ENCODE measurements at regions not wholly inside any gene's neighbourhood (a gene's known extent, or its start where the extent isn't known, plus 50 kb on each side); places are given as distances from the start of the nearest gene placed in this dataset.
A peak's percentile ranks its signal among the peaks of the same experiment; 100 is the strongest.

DNA sequence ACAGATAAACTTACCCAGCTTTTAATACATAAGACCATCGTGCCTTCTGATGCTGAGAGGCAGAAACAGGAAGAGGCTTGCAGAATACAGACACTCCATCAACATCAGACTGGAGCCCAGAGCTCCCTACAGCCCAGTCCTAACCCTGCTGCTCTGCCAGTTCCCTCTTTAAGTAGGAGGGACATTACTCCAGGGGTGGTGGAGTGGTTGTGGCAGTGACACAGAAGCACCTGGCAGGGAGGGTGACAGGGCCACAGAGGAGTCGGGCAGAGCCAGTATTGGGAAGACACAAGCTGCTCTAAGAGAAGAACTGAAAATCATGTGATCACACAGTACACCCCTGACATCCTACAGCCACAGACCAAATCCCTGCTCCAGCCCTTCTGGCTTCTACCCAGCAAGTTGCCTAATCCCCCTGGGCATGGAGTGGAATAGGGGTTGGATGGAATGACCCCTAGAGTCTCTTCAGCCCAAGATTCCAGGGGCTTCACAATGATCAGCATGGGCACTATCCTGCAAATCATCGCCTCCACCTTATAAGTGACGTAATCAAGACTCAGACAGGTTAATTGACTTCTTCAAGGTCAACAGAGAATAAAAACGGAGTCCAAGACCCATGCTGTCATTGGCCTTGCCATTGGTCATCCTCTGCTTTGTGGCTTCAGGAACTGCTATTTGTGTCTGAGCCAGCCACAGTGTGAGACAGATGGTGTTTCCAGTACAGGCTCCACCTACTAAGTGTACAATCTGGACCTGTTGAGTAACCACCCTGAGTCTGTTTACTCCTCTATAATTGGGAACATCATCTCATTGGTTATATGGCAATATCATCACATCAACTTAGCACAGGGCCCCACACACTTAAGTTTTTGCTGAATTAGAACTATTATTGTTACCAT is 61.1 kb upstream of the ZMIZ1 start:
- intact Hi-C loops (cut with DNase I): loop anchor here in 1 of 2 donors (10.0 kb wide), 1 partner anchor 57 kb away; the partner anchor contains the start of gene ZMIZ1
- Histone ChIP-seq H3K4me1 (replicated peaks in 1 of 2) (peaks cover 0 to 24% of the 10 kb centered on the region in 2 donors), H3K27me3 (no peaks in the 10 kb centered on the region), H3K4me3 (no peak overlapping the region), H3K9me3 (replicated peaks in 1 of 3) (no peaks in the 10 kb centered on the region), H3K27ac (peak overlapping the region in 1 of 5 donors; percentile 45), H3K36me3 (replicated peaks in 1 of 2) (no peaks in the 10 kb centered on the region)
- no peak for TF ChIP-seq POLR2A (IDR thresholded peaks at IDR 0.05)
- peak in 4 of 7 donors; percentile 33 to 65 (median 50) for DNase-seq
- 59 to 73% (median 64%) methylated on average over 5 of the region's 5 CpGs for WGBS, 4 donors

DNA sequence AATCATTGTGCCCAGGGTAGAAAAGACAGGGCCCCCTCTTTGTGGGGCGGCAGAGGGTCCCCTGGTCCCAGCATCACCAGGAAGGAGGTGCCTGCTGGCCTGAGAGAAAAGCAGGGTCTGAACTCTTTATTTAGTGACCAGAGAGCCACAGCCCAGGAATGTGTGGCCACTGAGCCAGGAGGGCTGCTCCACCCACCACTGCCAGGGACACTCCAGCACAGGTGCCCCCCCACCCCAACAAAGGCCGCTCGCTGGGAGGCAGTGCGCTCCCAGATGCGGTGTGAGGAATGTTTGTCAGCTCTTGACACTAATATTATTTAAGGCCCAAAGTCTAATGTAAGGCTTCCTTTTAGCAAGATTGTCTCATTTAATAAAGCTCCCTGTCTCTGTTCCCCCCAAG is 59.6 kb upstream of the ZMIZ1 start:
- no peaks in the 10 kb centered on the region for H3K27me3 ChIP-seq
- no peaks in the 10 kb centered on the region for H3K36me3 ChIP-seq (replicated peaks in 1 of 2)
- H3K9me3 ChIP-seq (replicated peaks in 1 of 3): no peaks in the 10 kb centered on the region
- H3K27ac ChIP-seq: no peak overlapping the region
- intact Hi-C loops (cut with DNase I): loop anchor here in 1 of 2 donors (10.0 kb wide), 1 partner anchor 56 kb away; the partner anchor contains the start of gene ZMIZ1
- no peak overlapping the region for H3K4me3 ChIP-seq
- TF ChIP-seq, protein P1, sequence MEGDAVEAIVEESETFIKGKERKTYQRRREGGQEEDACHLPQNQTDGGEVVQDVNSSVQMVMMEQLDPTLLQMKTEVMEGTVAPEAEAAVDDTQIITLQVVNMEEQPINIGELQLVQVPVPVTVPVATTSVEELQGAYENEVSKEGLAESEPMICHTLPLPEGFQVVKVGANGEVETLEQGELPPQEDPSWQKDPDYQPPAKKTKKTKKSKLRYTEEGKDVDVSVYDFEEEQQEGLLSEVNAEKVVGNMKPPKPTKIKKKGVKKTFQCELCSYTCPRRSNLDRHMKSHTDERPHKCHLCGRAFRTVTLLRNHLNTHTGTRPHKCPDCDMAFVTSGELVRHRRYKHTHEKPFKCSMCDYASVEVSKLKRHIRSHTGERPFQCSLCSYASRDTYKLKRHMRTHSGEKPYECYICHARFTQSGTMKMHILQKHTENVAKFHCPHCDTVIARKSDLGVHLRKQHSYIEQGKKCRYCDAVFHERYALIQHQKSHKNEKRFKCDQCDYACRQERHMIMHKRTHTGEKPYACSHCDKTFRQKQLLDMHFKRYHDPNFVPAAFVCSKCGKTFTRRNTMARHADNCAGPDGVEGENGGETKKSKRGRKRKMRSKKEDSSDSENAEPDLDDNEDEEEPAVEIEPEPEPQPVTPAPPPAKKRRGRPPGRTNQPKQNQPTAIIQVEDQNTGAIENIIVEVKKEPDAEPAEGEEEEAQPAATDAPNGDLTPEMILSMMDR (IDR thresholded peaks at IDR 0.05): no peak
- TF ChIP-seq POLR2A (IDR thresholded peaks at IDR 0.05): no peak
- WGBS, 4 donors: 90 to 97% (median 93%) methylated on average over 5 of the region's 5 CpGs
- DNase-seq: no peak
- H3K4me1 ChIP-seq (replicated peaks in 1 of 2): peaks cover 0 to 14% of the 10 kb centered on the region in 2 donors

DNA sequence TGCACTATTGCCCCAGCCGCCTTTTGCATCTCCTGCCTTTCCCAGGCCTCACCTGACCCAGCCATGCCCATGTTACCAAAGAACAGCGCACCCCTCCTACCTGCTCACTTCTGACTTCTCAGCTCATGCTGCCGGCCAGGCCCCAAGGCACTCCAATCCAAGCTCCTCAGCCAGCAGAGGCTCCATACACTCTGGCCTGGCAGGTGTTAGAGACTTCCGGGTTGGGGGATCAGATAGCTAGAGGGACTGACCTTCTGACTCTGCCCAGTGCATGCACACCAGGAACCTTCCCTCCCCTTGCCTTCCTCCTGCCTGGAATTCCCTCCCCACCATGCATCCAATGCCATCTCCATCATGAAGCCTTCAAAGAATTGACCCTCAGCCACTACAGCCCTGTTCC is 56.2 kb upstream of the ZMIZ1 start:
- H3K4me1 ChIP-seq (replicated peaks in 1 of 2): peaks cover 0 to 16% of the 10 kb centered on the region in 2 donors
- TF ChIP-seq POLR2A (IDR thresholded peaks at IDR 0.05): no peak
- TF ChIP-seq, protein P1 (IDR thresholded peaks at IDR 0.05): no peak
- WGBS, 4 donors: 91 to 96% (median 92%) methylated on average over 4 of the region's 4 CpGs
- H3K36me3 ChIP-seq (replicated peaks in 1 of 2): no peaks in the 10 kb centered on the region
- H3K4me3 ChIP-seq: no peak overlapping the region
- no peaks in the 10 kb centered on the region for H3K27me3 ChIP-seq
- H3K27ac ChIP-seq: no peak overlapping the region
- DNase-seq: no peak
- intact Hi-C loops (cut with DNase I): no loop called here
- no peaks in the 10 kb centered on the region for H3K9me3 ChIP-seq (replicated peaks in 1 of 3)

DNA sequence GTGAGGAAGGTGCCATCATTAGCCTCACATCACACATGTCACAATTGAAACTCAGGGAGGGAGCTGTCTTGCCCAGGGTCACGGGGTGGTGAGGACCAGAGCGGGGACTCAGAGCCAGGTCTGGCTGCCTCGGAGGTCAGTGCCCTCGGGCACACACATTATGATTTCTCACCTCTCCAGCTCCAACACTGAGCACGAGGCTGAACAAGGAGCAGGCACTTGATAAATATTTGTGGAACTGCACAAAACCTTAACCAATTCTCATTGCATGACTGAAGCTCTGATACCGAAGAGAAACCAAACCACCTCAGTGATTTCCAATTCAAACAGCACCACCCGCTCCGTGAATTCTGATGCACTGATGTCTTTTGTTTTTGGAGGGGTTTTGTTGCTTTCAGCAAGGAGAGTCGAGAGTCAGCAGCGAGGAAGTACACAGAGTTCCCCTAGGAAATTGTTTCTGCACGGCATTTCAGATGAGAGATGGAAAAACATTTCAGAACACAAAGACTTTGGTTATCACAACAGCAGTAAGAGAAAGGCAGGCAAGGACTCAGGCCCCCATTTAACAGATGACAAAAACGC is 55.3 kb upstream of the ZMIZ1 start:
- H3K4me3 ChIP-seq: no peak overlapping the region
- intact Hi-C loops (cut with DNase I): no loop called here
- TF ChIP-seq, protein P1 (IDR thresholded peaks at IDR 0.05): no peak
- TF ChIP-seq POLR2A (IDR thresholded peaks at IDR 0.05): no peak
- peak in 1 of 7 donors; percentile 20 for DNase-seq
- 76 to 82% (median 79%) methylated on average over 9 to 12 of the region's 12 CpGs for WGBS, 4 donors
- no peaks in the 10 kb centered on the region for H3K27me3 ChIP-seq
- peak overlapping the region in 1 of 5 donors; percentile 47 for H3K27ac ChIP-seq
- peaks cover 0 to 12% of the 10 kb centered on the region in 2 donors for H3K4me1 ChIP-seq (replicated peaks in 1 of 2)
- no peaks in the 10 kb centered on the region for H3K9me3 ChIP-seq (replicated peaks in 1 of 3)
- H3K36me3 ChIP-seq (replicated peaks in 1 of 2): no peaks in the 10 kb centered on the region
